GM12872 (cell line): ENCODE measurements at regions not wholly inside any gene's neighbourhood (a gene's known extent, or its start where the extent isn't known, plus 50 kb on each side); places are given as distances from the start of the nearest gene placed in this dataset.

Experiments
- TF ChIP-seq, protein P1 (sequence below): IDR thresholded peaks from 3 replicates; pipeline ENCODE4 v1.5.1; 2011; ENCODE audit warnings: low read depth, mild to moderate bottlenecking, low read length, moderate library complexity; ENCODE audit not compliant: insufficient read depth

DNA sequence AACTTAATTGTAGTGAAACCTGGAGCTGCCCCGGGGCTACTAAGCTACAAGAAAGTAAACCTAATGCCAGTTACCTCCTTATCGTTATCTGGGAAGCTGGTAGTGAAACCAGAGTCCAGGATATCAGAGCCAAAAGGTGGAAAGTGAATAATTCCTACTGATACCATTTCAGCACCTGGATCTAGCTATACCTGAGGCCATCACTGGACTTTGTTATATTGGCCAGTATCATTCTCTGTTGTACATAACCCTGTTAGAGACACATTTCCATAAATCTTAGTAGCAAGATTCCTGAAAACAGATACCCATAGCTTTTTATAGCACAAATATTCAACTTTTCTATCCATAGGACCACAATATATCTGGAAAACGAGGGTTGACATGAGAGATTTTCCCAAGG is 538.0 kb downstream of the GRIN2A start:
- TF ChIP-seq, protein P1, sequence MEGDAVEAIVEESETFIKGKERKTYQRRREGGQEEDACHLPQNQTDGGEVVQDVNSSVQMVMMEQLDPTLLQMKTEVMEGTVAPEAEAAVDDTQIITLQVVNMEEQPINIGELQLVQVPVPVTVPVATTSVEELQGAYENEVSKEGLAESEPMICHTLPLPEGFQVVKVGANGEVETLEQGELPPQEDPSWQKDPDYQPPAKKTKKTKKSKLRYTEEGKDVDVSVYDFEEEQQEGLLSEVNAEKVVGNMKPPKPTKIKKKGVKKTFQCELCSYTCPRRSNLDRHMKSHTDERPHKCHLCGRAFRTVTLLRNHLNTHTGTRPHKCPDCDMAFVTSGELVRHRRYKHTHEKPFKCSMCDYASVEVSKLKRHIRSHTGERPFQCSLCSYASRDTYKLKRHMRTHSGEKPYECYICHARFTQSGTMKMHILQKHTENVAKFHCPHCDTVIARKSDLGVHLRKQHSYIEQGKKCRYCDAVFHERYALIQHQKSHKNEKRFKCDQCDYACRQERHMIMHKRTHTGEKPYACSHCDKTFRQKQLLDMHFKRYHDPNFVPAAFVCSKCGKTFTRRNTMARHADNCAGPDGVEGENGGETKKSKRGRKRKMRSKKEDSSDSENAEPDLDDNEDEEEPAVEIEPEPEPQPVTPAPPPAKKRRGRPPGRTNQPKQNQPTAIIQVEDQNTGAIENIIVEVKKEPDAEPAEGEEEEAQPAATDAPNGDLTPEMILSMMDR = no peak

- TF ChIP-seq, protein P1 = no peak
Measured at GRCh38 chr16:9645911-9646310, 536.3 kb downstream of the GRIN2A start.

GRCh38 chr16:9647981-9648701 is 534.1 kb downstream of the GRIN2A start:
- TF ChIP-seq, protein P1 = peak; percentile 72

DNA sequence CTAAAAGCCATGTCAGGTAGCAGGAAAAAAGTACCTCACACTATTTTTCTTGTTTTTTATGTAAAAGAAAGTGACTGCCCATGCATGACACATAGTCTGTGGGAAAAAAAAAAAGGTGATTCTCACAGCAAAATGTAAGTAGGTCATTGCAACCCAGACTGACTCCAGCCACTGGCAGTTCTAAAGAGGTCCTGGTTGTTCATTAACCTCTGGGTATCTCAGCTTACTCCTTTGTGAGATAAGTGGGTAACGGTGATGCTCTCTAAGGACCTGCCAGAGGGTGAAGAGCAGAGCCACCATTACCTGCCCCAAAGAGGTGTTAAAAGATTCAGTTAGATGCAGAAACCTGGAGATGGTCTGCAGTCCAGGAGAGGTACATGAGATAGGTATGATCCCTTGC is 531.9 kb downstream of the GRIN2A start:
- TF ChIP-seq, protein P1 = no peak

GRCh38 chr16:9655051-9655450 is 527.2 kb downstream of the GRIN2A start:
- TF ChIP-seq, protein P1 = no peak

- TF ChIP-seq, protein P1 = no peak
Measured at GRCh38 chr16:9657641-9658040, 524.6 kb downstream of the GRIN2A start.

GRCh38 chr16:9658164-9658563 is 524.1 kb downstream of the GRIN2A start:
- TF ChIP-seq, protein P1 = no peak

DNA sequence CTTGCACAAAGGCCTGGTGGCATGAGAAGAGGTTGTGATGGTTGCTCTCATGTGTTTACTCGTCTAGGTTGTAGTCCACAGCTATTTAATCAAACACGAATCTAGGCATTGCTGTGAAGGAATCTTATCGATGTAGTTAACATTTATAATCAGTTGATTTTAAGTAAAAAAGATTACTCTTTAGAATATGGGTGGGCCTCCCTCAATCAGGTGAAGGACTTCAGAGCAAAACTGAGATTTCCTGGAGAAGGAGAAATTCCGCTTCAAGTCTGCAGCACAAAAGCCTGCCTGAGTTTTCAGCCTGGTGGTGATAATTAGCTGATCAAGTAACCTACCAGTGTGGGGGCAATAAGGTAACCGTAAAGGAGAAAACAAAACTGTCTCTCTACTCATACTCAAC is 523.6 kb downstream of the GRIN2A start:
- TF ChIP-seq, protein P1 = no peak
